ENCODE measurements at regions not wholly inside any gene's neighbourhood (a gene's known extent, or its start where the extent isn't known, plus 50 kb on each side); places are given as distances from the start of the nearest gene placed in this dataset.

DNA sequence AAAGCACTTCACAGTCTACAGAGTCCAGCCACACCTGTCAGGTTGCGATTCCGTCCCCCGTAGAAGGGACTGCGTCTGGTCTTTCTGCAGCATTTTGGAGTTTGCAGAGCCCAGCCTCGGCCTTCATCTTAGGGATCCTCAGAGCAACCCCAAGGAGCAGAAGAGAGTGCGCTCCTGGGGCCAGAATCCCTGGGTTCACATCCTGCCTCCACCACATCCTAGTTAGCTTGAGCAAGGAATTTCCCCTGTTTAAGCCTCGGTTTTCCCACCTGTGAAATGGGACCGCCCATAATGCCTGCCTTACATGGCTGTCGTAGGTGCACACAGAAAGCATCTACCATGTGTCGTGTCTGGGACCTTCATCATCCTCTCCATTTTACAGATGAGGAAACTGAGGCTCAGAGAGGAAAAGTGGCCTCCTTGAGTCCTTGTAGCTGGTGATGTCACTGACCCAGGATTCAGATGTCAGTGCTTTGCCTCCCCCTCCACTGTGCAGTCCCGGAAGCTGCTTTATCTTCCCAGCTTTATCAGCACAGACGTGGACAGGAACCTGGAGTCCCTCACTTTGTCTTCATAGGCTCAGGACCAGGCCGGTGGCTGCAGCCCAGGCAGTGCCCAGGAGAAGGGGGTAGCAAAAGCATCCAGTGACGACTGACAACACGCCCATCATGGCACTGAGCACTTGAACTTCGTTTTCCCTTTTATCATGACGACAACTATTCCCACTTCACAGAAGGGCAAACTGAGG, 438.5 kb downstream of the MATN1 start:
- Histone ChIP-seq H3K4me1 (no peaks in the 10 kb centered on the region), H3K27me3 (no peaks in the 10 kb centered on the region), H3K36me3 (no peaks in the 10 kb centered on the region), H3K4me3 (no peak overlapping the region), H3K9me3 (no peaks in the 10 kb centered on the region), H3K27ac (no peak overlapping the region)
- no peak for DNase-seq (ENCODE audit: low spot score in 2 of 2)
- no peak for TF ChIP-seq POLR2A (IDR thresholded peaks at IDR 0.05)
- TF ChIP-seq, protein P1, sequence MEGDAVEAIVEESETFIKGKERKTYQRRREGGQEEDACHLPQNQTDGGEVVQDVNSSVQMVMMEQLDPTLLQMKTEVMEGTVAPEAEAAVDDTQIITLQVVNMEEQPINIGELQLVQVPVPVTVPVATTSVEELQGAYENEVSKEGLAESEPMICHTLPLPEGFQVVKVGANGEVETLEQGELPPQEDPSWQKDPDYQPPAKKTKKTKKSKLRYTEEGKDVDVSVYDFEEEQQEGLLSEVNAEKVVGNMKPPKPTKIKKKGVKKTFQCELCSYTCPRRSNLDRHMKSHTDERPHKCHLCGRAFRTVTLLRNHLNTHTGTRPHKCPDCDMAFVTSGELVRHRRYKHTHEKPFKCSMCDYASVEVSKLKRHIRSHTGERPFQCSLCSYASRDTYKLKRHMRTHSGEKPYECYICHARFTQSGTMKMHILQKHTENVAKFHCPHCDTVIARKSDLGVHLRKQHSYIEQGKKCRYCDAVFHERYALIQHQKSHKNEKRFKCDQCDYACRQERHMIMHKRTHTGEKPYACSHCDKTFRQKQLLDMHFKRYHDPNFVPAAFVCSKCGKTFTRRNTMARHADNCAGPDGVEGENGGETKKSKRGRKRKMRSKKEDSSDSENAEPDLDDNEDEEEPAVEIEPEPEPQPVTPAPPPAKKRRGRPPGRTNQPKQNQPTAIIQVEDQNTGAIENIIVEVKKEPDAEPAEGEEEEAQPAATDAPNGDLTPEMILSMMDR (IDR thresholded peaks at IDR 0.05), result no peak
- no peak for TF ChIP-seq POLR2AphosphoS5 (IDR thresholded peaks at IDR 0.05)
- intact Hi-C loops (cut with DNase I; ENCODE audit: low total_unique reads), result no loop called here

DNA sequence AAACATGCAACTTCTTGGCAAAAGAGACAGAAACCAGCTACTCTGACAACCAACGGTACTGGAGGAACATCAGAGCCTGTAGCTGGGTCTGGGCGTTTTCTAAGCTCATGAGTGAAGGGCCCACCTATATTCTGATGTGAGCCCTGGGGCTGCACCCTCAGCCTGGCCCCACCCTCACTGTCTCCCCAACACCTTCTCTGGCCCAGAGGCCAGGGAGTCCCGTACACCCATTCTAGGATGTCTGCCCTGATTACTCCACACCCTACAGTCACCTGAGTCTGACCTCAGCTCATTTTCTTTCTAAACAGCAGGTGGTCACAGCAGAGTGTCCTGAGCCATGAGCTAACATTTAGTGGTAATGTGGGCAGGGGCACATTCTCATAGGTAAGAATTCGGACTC, 439.2 kb downstream of the MATN1 start:
- intact Hi-C loops (cut with DNase I; ENCODE audit: low total_unique reads), result no loop called here
- Histone ChIP-seq H3K36me3 (no peaks in the 10 kb centered on the region), H3K27ac (no peak overlapping the region), H3K4me3 (no peak overlapping the region), H3K27me3 (no peaks in the 10 kb centered on the region), H3K9me3 (no peaks in the 10 kb centered on the region), H3K4me1 (no peaks in the 10 kb centered on the region)
- DNase-seq (ENCODE audit: low spot score in 2 of 2), result no peak
- TF ChIP-seq POLR2A (IDR thresholded peaks at IDR 0.05), result no peak
- TF ChIP-seq, protein P1 (IDR thresholded peaks at IDR 0.05), result no peak
- no peak for TF ChIP-seq POLR2AphosphoS5 (IDR thresholded peaks at IDR 0.05)

DNA sequence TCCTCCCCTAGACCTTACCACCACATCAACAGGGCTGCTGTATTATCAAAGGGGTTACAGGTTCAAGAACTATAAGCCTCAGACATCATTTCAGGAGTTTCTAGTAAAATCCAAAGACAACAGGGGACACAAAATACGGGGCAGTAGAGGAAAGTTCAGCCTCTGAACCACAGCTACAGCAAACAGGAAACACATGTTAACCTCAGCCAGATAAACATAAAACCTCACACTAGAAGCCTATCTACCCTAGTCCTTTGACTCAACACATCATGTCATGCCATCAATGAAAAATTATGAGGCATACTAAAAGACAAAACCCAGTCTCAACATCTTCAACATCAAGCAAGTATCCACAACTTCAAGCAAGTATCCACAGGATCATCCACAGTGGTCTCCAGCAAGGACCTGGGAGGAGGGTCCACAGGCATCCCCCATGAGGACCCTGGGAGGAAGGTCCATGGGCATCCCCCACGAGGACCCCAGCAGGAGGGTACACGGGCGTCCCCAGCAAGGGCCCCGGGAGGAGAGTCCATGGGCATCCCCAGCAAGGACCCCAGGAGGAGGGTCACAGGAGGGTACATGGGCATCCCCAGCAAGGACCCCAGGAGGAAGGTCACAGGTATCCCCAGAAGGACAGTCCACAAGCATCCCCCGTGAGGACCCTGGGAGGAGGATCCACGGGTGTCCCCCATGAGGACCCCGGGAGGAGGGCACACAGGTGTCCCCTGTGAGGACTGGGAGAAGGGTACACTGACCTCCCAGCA, 440.0 kb downstream of the MATN1 start:
- no peak for DNase-seq (ENCODE audit: low spot score in 2 of 2)
- Histone ChIP-seq H3K4me3 (no peak overlapping the region), H3K4me1 (no peaks in the 10 kb centered on the region), H3K27ac (no peak overlapping the region), H3K36me3 (no peaks in the 10 kb centered on the region), H3K27me3 (no peaks in the 10 kb centered on the region), H3K9me3 (no peaks in the 10 kb centered on the region)
- TF ChIP-seq POLR2AphosphoS5 (IDR thresholded peaks at IDR 0.05) (no peak), POLR2A (IDR thresholded peaks at IDR 0.05) (no peak)
- TF ChIP-seq, protein P1 (IDR thresholded peaks at IDR 0.05), result no peak
- intact Hi-C loops (cut with DNase I; ENCODE audit: low total_unique reads), result no loop called here

DNA sequence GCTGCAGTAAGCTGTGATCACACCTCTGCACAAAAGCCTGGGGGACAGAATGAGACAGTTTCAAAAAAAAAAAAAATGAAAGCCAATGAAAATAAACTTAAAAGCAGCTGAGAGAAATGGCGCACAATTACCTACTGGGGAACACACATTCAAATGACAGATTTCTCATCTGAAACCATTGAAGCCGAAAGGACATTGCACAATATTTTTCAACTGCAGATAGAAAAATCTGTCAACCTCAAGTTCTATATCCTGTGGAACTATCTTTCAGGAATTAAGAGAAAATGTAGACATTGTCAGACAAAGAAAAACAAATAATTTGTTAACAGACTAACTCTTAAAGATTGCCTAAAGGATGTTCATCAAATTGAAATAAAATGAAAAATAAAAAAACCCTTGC, 442.8 kb downstream of the MATN1 start:
- no peaks in the 10 kb centered on the region for H3K36me3 ChIP-seq
- intact Hi-C loops (cut with DNase I; ENCODE audit: low total_unique reads), result no loop called here
- H3K9me3 ChIP-seq, result no peaks in the 10 kb centered on the region

More for the DNA sequence above, 442.8 kb downstream of the MATN1 start:
- DNase-seq (ENCODE audit: low spot score in 2 of 2), result no peak
- Histone ChIP-seq H3K27me3 (no peaks in the 10 kb centered on the region), H3K4me3 (no peak overlapping the region), H3K4me1 (no peaks in the 10 kb centered on the region), H3K27ac (no peak overlapping the region)
- TF ChIP-seq POLR2A (IDR thresholded peaks at IDR 0.05) (no peak), POLR2AphosphoS5 (IDR thresholded peaks at IDR 0.05) (no peak)
- TF ChIP-seq, protein P1 (IDR thresholded peaks at IDR 0.05), result no peak
